H9 (cell line): ENCODE measurements at regions not wholly inside any gene's neighbourhood (a gene's known extent, or its start where the extent isn't known, plus 50 kb on each side); places are given as distances from the start of the nearest gene placed in this dataset.

ENCODE experiments used
- DNase-seq: peaks from one replicate; pipeline ENCODE4 v3.0.0-alpha.2; 2017
- H2AFZ ChIP-seq: one replicate; pipeline ENCODE4 v1.6.1; 2013; ENCODE audit warnings: mild to moderate bottlenecking, low read length, control low read depth, moderate library complexity
- H2AK5ac ChIP-seq: 2 replicates; pipeline ENCODE4 v1.6.1; 2013; ENCODE audit warnings: low read length, control low read depth, mixed read lengths; ENCODE audit not compliant: insufficient read length
- H2BK120ac ChIP-seq: one replicate; pipeline ENCODE4 v1.6.1; 2013; ENCODE audit warnings: low read depth, mild to moderate bottlenecking, low read length, control low read depth, inconsistent platforms; ENCODE audit not compliant: poor library complexity, severe bottlenecking
- H2BK12ac ChIP-seq: 2 replicates; pipeline ENCODE4 v1.6.1; 2013; ENCODE audit warnings: low read length, control low read depth, mixed read lengths, low read depth; ENCODE audit not compliant: insufficient read length
- H2BK15ac ChIP-seq: 2 replicates; pipeline ENCODE4 v1.6.1; 2013; ENCODE audit warnings: low read depth, low read length, control low read depth
- H2BK20ac ChIP-seq: one replicate; pipeline ENCODE4 v1.6.1; 2013; ENCODE audit warnings: low read depth, mild to moderate bottlenecking, low read length, control low read depth, inconsistent platforms; ENCODE audit not compliant: poor library complexity, severe bottlenecking
- H2BK5ac ChIP-seq: 2 replicates; pipeline ENCODE4 v1.6.1; 2013; ENCODE audit warnings: low read length, control low read depth, mixed read lengths; ENCODE audit not compliant: insufficient read length
- H3K14ac ChIP-seq: 2 replicates; pipeline ENCODE4 v1.6.1; 2013; ENCODE audit warnings: low read length, control low read depth; ENCODE audit not compliant: insufficient read depth
- H3K18ac ChIP-seq: 2 replicates; pipeline ENCODE4 v1.6.1; 2013; ENCODE audit warnings: low read depth, mild to moderate bottlenecking, mixed read lengths, low read length, control low read depth; ENCODE audit not compliant: insufficient read length
- H3K23ac ChIP-seq: 2 replicates; pipeline ENCODE4 v1.6.1; 2013; ENCODE audit warnings: low read length, control low read depth, mixed read lengths, low read depth; ENCODE audit not compliant: insufficient read length
- H3K23me2 ChIP-seq: 2 replicates; pipeline ENCODE4 v1.6.1; 2013; ENCODE audit warnings: low read depth, mild to moderate bottlenecking, mixed read lengths, low read length, control low read depth; ENCODE audit not compliant: insufficient read length, poor library complexity, severe bottlenecking
- H3K27ac ChIP-seq: 2 replicates; pipeline ENCODE4 v1.5.1; 2013; ENCODE audit warnings: low read length, control low read depth, mixed read lengths, low read depth; ENCODE audit not compliant: insufficient read length
- H3K27me3 ChIP-seq: 2 replicates; pipeline ENCODE4 v1.6.1; 2013; ENCODE audit warnings: low read length, control low read depth, inconsistent platforms; ENCODE audit not compliant: insufficient read depth
- H3K4ac ChIP-seq: 2 replicates; pipeline ENCODE4 v1.6.1; 2013; ENCODE audit warnings: low read depth, mild to moderate bottlenecking, control low read depth, inconsistent platforms, low read length, moderate library complexity
- H3K4me1 ChIP-seq: 2 replicates; pipeline ENCODE4 v1.6.1; 2013; ENCODE audit warnings: low read length, control low read depth, inconsistent platforms; ENCODE audit not compliant: insufficient read depth
- H3K4me2 ChIP-seq: 2 replicates; pipeline ENCODE4 v1.6.1; 2013; ENCODE audit warnings: low read length, control low read depth, mixed read lengths; ENCODE audit not compliant: insufficient read length, insufficient read depth
- H3K56ac ChIP-seq: 2 replicates; pipeline ENCODE4 v1.6.1; 2013; ENCODE audit warnings: low read depth, mild to moderate bottlenecking, mixed read lengths, low read length, control low read depth; ENCODE audit not compliant: insufficient read length
- H3K79me1 ChIP-seq: 2 replicates; pipeline ENCODE4 v1.6.1; 2013; ENCODE audit warnings: low read depth, mild to moderate bottlenecking, moderate library complexity, low read length, control low read depth, inconsistent platforms; ENCODE audit not compliant: insufficient read depth, poor library complexity, severe bottlenecking
- H3K79me2 ChIP-seq: 2 replicates; pipeline ENCODE4 v1.6.1; 2013; ENCODE audit warnings: low read length, control low read depth, inconsistent platforms; ENCODE audit not compliant: insufficient read depth
- H3K9ac ChIP-seq: 2 replicates; pipeline ENCODE4 v1.6.1; 2013; ENCODE audit warnings: low read length, control low read depth, mixed read lengths; ENCODE audit not compliant: insufficient read length; ENCODE audit errors: extremely low read depth
- H3K9me3 ChIP-seq: one replicate; pipeline ENCODE4 v1.6.1; 2013; ENCODE audit warnings: low read depth, low read length, inconsistent platforms; ENCODE audit not compliant: control insufficient read depth
- H3T11ph ChIP-seq: one replicate; pipeline ENCODE4 v1.6.1; 2013; ENCODE audit warnings: mild to moderate bottlenecking, low read length, control low read depth, inconsistent platforms
- H4K20me1 ChIP-seq: one replicate; pipeline ENCODE4 v1.6.1; 2013; ENCODE audit not compliant: control insufficient read depth, insufficient read length, insufficient read depth
- H4K5ac ChIP-seq: 2 replicates; pipeline ENCODE4 v1.6.1; 2013; ENCODE audit warnings: low read depth, mild to moderate bottlenecking, mixed read lengths, low read length, control low read depth; ENCODE audit not compliant: insufficient read length
- H4K8ac ChIP-seq: replicated peaks from 2 replicates; pipeline ENCODE4 v1.6.1; 2013; ENCODE audit warnings: low read length, control low read depth, mixed read lengths, low read depth; ENCODE audit not compliant: insufficient read length
- H4K91ac ChIP-seq: 2 replicates; pipeline ENCODE4 v1.6.1; 2013; ENCODE audit warnings: low read depth, mild to moderate bottlenecking, moderate library complexity, mixed read lengths, low read length, control low read depth; ENCODE audit not compliant: insufficient read length
- H3K27ac Mint-ChIP-seq, 3 experiments: 2 replicates in 2 of 3; 3 replicates in 1 of 3; pipeline ENCODE4 v1.8.0; 2020 to 2021; ENCODE audit warnings: mixed read lengths in 3 of 3, mild to moderate bottlenecking in 1 of 3, moderate library complexity in 1 of 3
- H3K27me3 Mint-ChIP-seq: 2 replicates; pipeline ENCODE4 v1.8.0; 2021; ENCODE audit warnings: low read depth, mild to moderate bottlenecking, moderate library complexity, mixed read lengths
- H3K36me3 Mint-ChIP-seq, 3 experiments: 2 replicates in 2 of 3; 3 replicates in 1 of 3; pipeline ENCODE4 v1.8.0; 2020 to 2021; ENCODE audit warnings: low read depth in 3 of 3, mixed read lengths in 3 of 3; ENCODE audit not compliant: insufficient read depth in 1 of 3
- H3K4me1 Mint-ChIP-seq, 2 experiments: 2 replicates each; pipeline ENCODE4 v1.8.0; 2020; ENCODE audit warnings: mixed read lengths in 2 of 2
- H3K4me3 Mint-ChIP-seq, 2 experiments: 2 replicates in 1 of 2; 3 replicates in 1 of 2; pipeline ENCODE4 v1.8.0; 2020 to 2021; ENCODE audit warnings: mild to moderate bottlenecking in 2 of 2, mixed read lengths in 2 of 2, moderate library complexity in 1 of 2
- H3K9me3 Mint-ChIP-seq, 2 experiments: 2 replicates in 1 of 2; 3 replicates in 1 of 2; pipeline ENCODE4 v1.8.0; 2020; ENCODE audit warnings: mild to moderate bottlenecking in 2 of 2, mixed read lengths in 2 of 2, moderate library complexity in 1 of 2
- CTCF ChIP-seq: fragments of 200-600 bp; sonication (generic); conservative IDR thresholded peaks from 3 replicates; pipeline ENCODE4 v1.8.0; 2021; ENCODE audit warnings: antibody characterized with exemption, mild to moderate bottlenecking
- WGBS: extraction: QIAGEN DNeasy Blood & Tissue Kit; methylation state at CpG from one replicate; pipeline ENCODE4 v1.1.7; 2013; ENCODE audit warnings: missing lambda C conversion rate, low lambda C conversion rate, mixed read lengths; ENCODE audit not compliant: insufficient read length; ENCODE audit errors: extremely low coverage; 5-methylcytosine and 5-hydroxymethylcytosine counted together

GRCh38 chr22:47432683-47433082 lies 670.2 kb downstream of the TBC1D22A start:
- peaks cover 79 to 92% of the 10 kb centered on the region in 2 experiments for H3K9me3 Mint-ChIP-seq
- H3K4me1 Mint-ChIP-seq = no peaks in the 10 kb centered on the region
- H3K9me3 ChIP-seq = peaks cover 55% of the 10 kb centered on the region

More at GRCh38 chr22:47432683-47433082, 670.2 kb downstream of the TBC1D22A start:
- Histone ChIP-seq H2BK5ac (no peak overlapping the region), H4K5ac (no peak overlapping the region), H3K23me2 (no peaks in the 10 kb centered on the region), H3K27me3 (no peaks in the 10 kb centered on the region), H3K79me2 (no peaks in the 10 kb centered on the region), H3K23ac (no peak overlapping the region), H3K18ac (no peak overlapping the region), H2BK12ac (no peak overlapping the region), H4K91ac (no peak overlapping the region), H3K4me1 (no peaks in the 10 kb centered on the region), H2AFZ (no peak overlapping the region), H3K4ac (no peak overlapping the region), H2BK15ac (no peak overlapping the region), H3T11ph (no peak overlapping the region), H2BK120ac (no peak overlapping the region), H4K8ac (no peak overlapping the region), H3K9ac (no peak overlapping the region), H3K14ac (no peak overlapping the region), H3K27ac (no peak overlapping the region), H3K79me1 (no peaks in the 10 kb centered on the region), H3K56ac (no peak overlapping the region), H4K20me1 (no peaks in the 10 kb centered on the region), H2AK5ac (no peak overlapping the region), H2BK20ac (no peak overlapping the region), H3K4me2 (no peak overlapping the region)
- Mint-ChIP-seq H3K36me3 (peaks cover 6 to 18% (median 6%) of the 10 kb centered on the region in 3 experiments; a peak in 6 of 7 replicates), H3K27me3 (peaks cover 2% of the 10 kb centered on the region; the same call in 1 of the 2 replicates), H3K4me3 (no peak overlapping the region), H3K27ac (no peak overlapping the region)
- WGBS = no CpG with 5 or more reads among the region's 7 CpGs
- TF ChIP-seq CTCF = no peak
- DNase-seq = no peak
